LNCAP (cell line): ENCODE measurements at regions not wholly inside any gene's neighbourhood (a gene's known extent, or its start where the extent isn't known, plus 50 kb on each side); places are given as distances from the start of the nearest gene placed in this dataset.

Source experiments
- TF ChIP-seq, protein P1 (sequence below): fragments of 450-650 bp; IDR thresholded peaks from 2 replicates; pipeline ENCODE4 v1.5.1; 2017; ENCODE audit warnings: mild to moderate bottlenecking

DNA sequence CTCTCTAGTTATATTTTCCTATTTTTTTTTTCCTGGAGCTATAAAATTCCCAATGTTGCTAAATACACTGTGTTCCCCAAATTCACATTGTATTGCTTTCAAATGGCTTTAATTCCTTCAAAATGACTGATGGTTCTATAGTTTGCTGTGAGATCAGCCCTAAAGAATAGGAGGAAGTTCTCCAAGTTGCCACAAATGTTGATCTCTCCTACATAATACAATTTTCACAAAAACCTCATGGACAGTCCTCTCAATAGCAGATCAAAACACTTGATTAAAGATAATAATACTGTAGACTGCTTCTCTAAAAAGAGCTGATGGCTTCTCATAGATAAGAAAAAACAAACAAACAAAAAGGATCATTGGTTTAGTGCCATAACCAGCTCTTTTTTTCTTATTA lies 97.8 kb upstream of the CAV2 start:
- TF ChIP-seq, protein P1, sequence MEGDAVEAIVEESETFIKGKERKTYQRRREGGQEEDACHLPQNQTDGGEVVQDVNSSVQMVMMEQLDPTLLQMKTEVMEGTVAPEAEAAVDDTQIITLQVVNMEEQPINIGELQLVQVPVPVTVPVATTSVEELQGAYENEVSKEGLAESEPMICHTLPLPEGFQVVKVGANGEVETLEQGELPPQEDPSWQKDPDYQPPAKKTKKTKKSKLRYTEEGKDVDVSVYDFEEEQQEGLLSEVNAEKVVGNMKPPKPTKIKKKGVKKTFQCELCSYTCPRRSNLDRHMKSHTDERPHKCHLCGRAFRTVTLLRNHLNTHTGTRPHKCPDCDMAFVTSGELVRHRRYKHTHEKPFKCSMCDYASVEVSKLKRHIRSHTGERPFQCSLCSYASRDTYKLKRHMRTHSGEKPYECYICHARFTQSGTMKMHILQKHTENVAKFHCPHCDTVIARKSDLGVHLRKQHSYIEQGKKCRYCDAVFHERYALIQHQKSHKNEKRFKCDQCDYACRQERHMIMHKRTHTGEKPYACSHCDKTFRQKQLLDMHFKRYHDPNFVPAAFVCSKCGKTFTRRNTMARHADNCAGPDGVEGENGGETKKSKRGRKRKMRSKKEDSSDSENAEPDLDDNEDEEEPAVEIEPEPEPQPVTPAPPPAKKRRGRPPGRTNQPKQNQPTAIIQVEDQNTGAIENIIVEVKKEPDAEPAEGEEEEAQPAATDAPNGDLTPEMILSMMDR = no peak

DNA sequence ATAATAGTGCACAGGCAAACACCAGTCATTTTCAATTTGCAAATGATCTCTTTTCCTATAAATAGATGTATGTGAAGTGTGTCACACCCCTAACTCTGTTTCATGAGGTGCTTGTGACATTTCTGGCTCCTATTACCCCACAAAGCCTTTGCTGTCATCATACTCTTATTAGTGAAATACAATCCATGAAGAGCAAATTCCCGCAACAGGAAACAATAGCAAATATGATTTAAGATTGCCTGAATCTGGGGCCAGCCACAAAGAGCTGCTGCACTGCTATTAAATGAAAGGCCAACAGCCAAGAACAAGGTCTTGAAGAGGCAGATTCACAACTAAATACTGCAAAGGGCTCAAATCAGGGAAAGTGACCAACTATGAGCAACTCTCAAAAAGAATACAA lies 96.3 kb upstream of the CAV2 start:
- TF ChIP-seq, protein P1 = no peak

DNA sequence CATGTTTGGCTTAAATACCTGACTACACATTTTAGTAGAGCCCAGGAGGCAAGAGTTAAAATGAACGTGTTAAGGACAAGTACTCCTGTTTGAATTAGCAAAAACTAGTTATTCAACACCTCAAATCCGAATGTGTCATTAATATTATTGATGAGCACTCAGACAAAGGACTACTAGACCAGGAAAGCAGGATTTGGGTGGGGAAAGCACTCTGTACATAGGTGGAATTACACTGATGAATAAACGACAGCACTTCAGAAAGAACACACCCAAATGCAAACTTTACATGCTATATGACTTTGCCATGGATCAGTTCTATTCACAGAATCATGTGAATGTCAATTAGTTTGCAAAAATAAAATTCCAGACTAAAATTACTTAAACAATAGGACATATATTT lies 95.1 kb upstream of the CAV2 start:
- TF ChIP-seq, protein P1 = no peak

DNA sequence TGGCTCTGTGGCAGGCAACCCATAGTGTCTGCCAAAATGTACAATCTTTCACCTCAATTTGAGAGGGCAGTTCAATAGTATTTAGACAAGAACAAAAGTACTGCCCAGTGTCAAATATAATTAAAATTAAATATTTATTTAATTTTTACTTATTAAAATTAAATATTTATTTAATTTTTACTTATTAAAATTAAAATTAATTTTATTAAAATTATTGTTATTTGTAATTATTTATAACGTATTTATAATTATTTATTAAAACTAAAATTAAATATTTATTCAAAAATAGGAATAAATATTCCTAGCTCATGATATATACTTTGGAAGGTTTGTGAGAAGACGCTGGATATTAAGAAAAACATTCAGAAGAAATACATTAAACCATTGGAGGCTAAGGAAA lies 93.7 kb upstream of the CAV2 start:
- TF ChIP-seq, protein P1 = no peak

DNA sequence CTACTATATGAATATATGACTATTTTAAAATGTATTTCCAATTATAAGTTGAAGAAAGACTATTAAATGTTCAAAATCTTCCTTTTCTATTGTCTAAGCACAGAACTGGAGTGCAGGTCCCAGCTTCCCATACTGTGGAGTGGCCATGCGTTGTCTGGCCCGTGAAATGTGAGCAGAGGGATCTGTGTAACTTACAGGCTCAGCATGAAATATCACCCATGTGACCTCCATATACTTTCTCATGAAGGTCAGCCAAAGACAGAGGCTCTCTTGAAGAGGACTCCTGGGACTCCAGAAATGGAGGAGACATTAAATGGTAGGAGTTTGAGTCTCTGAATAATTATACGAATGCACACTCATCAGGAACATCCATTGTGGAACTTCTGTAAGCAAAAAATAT lies 92.4 kb upstream of the CAV2 start:
- TF ChIP-seq, protein P1 = no peak

DNA sequence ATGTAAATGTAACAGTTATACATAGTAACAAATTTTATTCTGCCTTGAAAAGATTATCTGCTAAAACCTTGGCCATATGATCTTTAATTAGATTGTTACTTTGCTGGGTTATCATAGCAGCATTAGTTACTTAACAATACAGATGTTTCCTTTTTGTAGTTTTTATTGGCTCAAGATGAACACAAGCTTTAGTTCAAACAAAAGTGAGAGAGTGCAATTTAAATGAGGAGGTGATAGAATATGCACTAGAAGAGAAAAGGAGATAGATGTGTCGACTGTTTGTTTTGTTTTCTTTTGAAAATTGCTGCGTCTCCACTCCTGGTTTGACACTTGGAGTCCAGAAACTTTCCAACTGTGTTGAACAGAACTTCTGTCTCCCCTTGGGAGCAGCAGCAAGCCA lies 91.4 kb upstream of the CAV2 start:
- TF ChIP-seq, protein P1 = no peak

DNA sequence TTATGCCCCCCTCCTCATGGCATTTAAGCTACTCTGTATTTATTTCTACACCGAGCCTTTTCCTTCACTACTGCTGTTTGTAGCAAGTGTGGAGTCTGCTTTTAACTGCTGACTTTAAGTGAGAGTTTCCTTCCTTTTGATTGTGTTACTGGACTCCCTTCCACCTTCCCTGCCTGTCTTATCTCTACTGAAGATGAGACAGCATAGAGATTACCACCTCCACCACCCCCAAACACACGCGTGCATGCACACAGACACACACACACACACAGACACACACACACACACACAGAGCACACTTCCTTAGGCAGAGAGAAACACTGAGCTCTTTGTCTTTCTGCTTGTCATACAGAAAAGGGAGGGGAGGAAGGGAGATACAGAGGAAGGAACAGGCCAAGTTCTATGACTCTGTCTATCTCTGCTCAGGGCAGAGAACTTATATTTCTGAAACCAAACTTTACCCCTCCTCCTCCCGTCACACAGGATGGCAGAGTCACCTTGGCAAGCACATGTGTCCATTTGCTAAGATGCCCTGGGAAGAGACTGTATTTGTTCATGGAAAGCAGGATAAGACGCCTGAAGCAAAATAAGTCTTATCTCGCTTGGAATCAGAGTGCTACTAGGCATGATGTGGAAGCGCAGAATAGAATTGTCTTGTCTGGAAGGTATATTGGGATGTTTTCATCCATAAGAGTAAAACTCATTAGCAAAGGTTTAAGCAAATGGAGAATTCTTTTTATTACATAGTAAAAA lies 81.8 kb upstream of the CAV2 start:
- TF ChIP-seq, protein P1 = no peak

DNA sequence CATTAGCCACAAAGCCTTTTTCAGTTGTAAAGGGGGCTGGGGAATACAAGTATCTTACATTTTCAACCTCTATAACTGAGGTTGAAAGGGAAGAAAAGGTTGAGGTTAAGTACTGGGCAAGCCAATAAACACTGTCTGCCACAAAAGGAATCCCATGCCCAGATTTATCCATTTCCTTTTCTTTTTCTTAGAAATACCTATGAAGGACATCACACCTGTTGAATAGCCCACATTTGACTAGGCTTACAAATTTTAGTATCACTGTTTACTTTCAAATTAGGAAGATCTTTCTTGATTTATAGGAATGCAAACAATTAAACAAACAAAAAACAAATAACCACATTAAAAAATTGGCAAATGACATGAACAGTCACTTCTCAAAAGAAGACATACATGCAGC lies 81.0 kb upstream of the CAV2 start:
- TF ChIP-seq, protein P1 = no peak
